Chondrocyte (in vitro differentiated cells): ENCODE measurements at regions not wholly inside any gene's neighbourhood (a gene's known extent, or its start where the extent isn't known, plus 50 kb on each side); places are given as distances from the start of the nearest gene placed in this dataset.

Experiments used
- DNase-seq: peaks from one replicate; pipeline ENCODE4 v3.0.0; 2021; ENCODE audit warnings: mixed read lengths, low spot score
- H3K27ac Mint-ChIP-seq: one replicate; pipeline ENCODE4 v1.8.0; 2021; ENCODE audit warnings: mild to moderate bottlenecking, moderate library complexity, mixed read lengths; ENCODE audit not compliant: unreplicated experiment
- H3K27me3 Mint-ChIP-seq: 2 replicates; pipeline ENCODE4 v1.8.0; 2021; ENCODE audit warnings: low read depth, mixed read lengths
- H3K36me3 Mint-ChIP-seq: 2 replicates; pipeline ENCODE4 v1.8.0; 2021; ENCODE audit warnings: low read depth, mixed read lengths
- H3K4me1 Mint-ChIP-seq: 2 replicates; pipeline ENCODE4 v1.8.0; 2021; ENCODE audit warnings: low read depth, mild to moderate bottlenecking, mixed read lengths
- H3K4me3 Mint-ChIP-seq: one replicate; pipeline ENCODE4 v1.8.0; 2021; ENCODE audit warnings: mild to moderate bottlenecking, moderate library complexity, mixed read lengths; ENCODE audit not compliant: unreplicated experiment
- H3K9me3 Mint-ChIP-seq: 2 replicates; pipeline ENCODE4 v1.8.0; 2021; ENCODE audit warnings: low read depth, mixed read lengths
- CTCF ChIP-seq: fragments of 200-600 bp; sonication (generic); IDR thresholded peaks from 2 replicates; pipeline ENCODE4 v1.5.0; 2021; ENCODE audit warnings: antibody characterized with exemption, mild to moderate bottlenecking, moderate library complexity

- DNase-seq: no peak
- Mint-ChIP-seq H3K27me3 (no peaks in the 10 kb centered on the region), H3K4me1 (no peaks in the 10 kb centered on the region), H3K4me3 (no peak overlapping the region), H3K9me3 (peaks cover 19% of the 10 kb centered on the region), H3K27ac (no peak overlapping the region), H3K36me3 (peaks cover 6% of the 10 kb centered on the region)
- no peak for TF ChIP-seq CTCF
Observed at GRCh38 chr17:13777003-13777402, 175.3 kb upstream of the HS3ST3A1 start.

- no peak for DNase-seq
- Mint-ChIP-seq H3K27ac (no peak overlapping the region), H3K27me3 (no peaks in the 10 kb centered on the region), H3K36me3 (peaks cover 2% of the 10 kb centered on the region), H3K9me3 (peaks cover 2% of the 10 kb centered on the region), H3K4me1 (peaks cover 4% of the 10 kb centered on the region), H3K4me3 (no peak overlapping the region)
- no peak for TF ChIP-seq CTCF
Observed at GRCh38 chr17:13784434-13785095, 182.8 kb upstream of the HS3ST3A1 start.

- TF ChIP-seq CTCF: no peak
- Mint-ChIP-seq H3K4me1 (peaks cover 4% of the 10 kb centered on the region), H3K36me3 (peaks cover 2% of the 10 kb centered on the region), H3K9me3 (peaks cover 3% of the 10 kb centered on the region), H3K27me3 (no peaks in the 10 kb centered on the region), H3K27ac (no peak overlapping the region), H3K4me3 (no peak overlapping the region)
- no peak for DNase-seq
Observed at GRCh38 chr17:13785981-13786598, 184.4 kb upstream of the HS3ST3A1 start.

GRCh38 chr17:13787636-13788035 is 185.9 kb upstream of the HS3ST3A1 start:
- no peaks in the 10 kb centered on the region for H3K27me3 Mint-ChIP-seq
- H3K36me3 Mint-ChIP-seq: peaks cover 2% of the 10 kb centered on the region
- no peak overlapping the region for H3K27ac Mint-ChIP-seq
- TF ChIP-seq CTCF: no peak
- peaks cover 10% of the 10 kb centered on the region for H3K4me1 Mint-ChIP-seq
- H3K9me3 Mint-ChIP-seq: peaks cover 3% of the 10 kb centered on the region
- no peak for DNase-seq
- no peak overlapping the region for H3K4me3 Mint-ChIP-seq

GRCh38 chr17:13788385-13788784 is 186.7 kb upstream of the HS3ST3A1 start:
- Mint-ChIP-seq H3K27me3 (no peaks in the 10 kb centered on the region), H3K36me3 (peaks cover 2% of the 10 kb centered on the region), H3K4me1 (peaks cover 10% of the 10 kb centered on the region), H3K9me3 (peaks cover 3% of the 10 kb centered on the region), H3K27ac (no peak overlapping the region), H3K4me3 (no peak overlapping the region)
- TF ChIP-seq CTCF: no peak
- no peak for DNase-seq
